H1 (cell line): ENCODE measurements at regions not wholly inside any gene's neighbourhood (a gene's known extent, or its start where the extent isn't known, plus 50 kb on each side); places are given as distances from the start of the nearest gene placed in this dataset.

Experiments
- CTCF ChIA-PET: fragments of 300-600 bp; sonication (Branson Sonifier 250); formaldehyde crosslinking; loops from one replicate; lab custom pipeline; 2021; ENCODE audit not compliant: partially characterized antibody; lab: Charles Lee
- POLR2A ChIA-PET: fragments of 300-600 bp; sonication (Branson Sonifier 250); formaldehyde crosslinking; loops from one replicate; lab custom pipeline; 2021; ENCODE audit warnings: inconsistent platforms; ENCODE audit not compliant: partially characterized antibody; lab: Charles Lee
- DNase-seq, 2 experiments: peaks; one replicate each; pipeline versions ENCODE4 v3.0.0 to v3.0.0-alpha.2; 2010 to 2022; ENCODE audit warnings: low spot score in 2 of 2, low read depth in 1 of 2, mixed read lengths in 1 of 2
- FAIRE-seq: peaks from 2 replicates; lab custom pipeline; 2011; peaks lifted over from hg19 to GRCh38; lab: Jason Lieb, UNC
- H2AFZ ChIP-seq: 2 replicates; pipeline ENCODE4 v1.8.1; 2012; ENCODE audit warnings: low read length, inconsistent platforms
- H2AK5ac ChIP-seq: 2 replicates; pipeline ENCODE4 v1.6.1; 2013; ENCODE audit warnings: low read depth, low read length
- H2BK120ac ChIP-seq: replicated peaks from 2 replicates; pipeline ENCODE3; 2013; ENCODE audit warnings: low read depth, low read length, inconsistent platforms
- H2BK12ac ChIP-seq: 2 replicates; pipeline ENCODE4 v1.6.1; 2013; ENCODE audit warnings: low read depth, low read length
- H2BK15ac ChIP-seq: 2 replicates; pipeline ENCODE4 v1.6.1; 2013; ENCODE audit warnings: low read length
- H2BK20ac ChIP-seq: 2 replicates; pipeline ENCODE4 v1.6.1; 2013; ENCODE audit warnings: low read length
- H2BK5ac ChIP-seq: 2 replicates; pipeline ENCODE4 v1.6.1; 2013; ENCODE audit warnings: low read depth, low read length
- H3K14ac ChIP-seq: 2 replicates; pipeline ENCODE4 v1.6.1; 2013; ENCODE audit warnings: inconsistent platforms; ENCODE audit not compliant: insufficient read length
- H3K18ac ChIP-seq: 2 replicates; pipeline ENCODE4 v1.6.1; 2013; ENCODE audit warnings: low read length; ENCODE audit errors: extremely low read depth
- H3K23ac ChIP-seq: 2 replicates; pipeline ENCODE4 v1.6.1; 2013; ENCODE audit warnings: inconsistent platforms; ENCODE audit not compliant: insufficient read length
- H3K23me2 ChIP-seq: 2 replicates; pipeline ENCODE4 v1.6.1; 2013; ENCODE audit warnings: low read depth, low read length
- H3K27ac ChIP-seq: 2 replicates; pipeline ENCODE4 v1.6.1; 2011; ENCODE audit warnings: low read depth, low read length, inconsistent platforms
- H3K27me3 ChIP-seq, 4 experiments: replicated peaks in 1 of 4; 1 replicate in 1 of 4; 2 replicates in 3 of 4; pipeline versions ENCODE4 v1.6.1 to v1.8.1; 2011 to 2013; ENCODE audit warnings: low read length in 3 of 4, mild to moderate bottlenecking in 3 of 4, inconsistent platforms in 2 of 4, mixed read lengths in 2 of 4, moderate library complexity in 1 of 4; ENCODE audit not compliant: control insufficient read depth in 3 of 4, insufficient read depth in 3 of 4; ENCODE audit errors: extremely low read depth in 1 of 4
- H3K36me3 ChIP-seq, 4 experiments: 2 replicates each; pipeline versions ENCODE4 v1.6.1 to v1.8.1; 2011 to 2013; ENCODE audit warnings: mild to moderate bottlenecking in 4 of 4, low read length in 3 of 4, moderate library complexity in 2 of 4, control low read depth in 1 of 4, inconsistent platforms in 1 of 4; ENCODE audit not compliant: insufficient read depth in 4 of 4, control insufficient read depth in 2 of 4
- H3K4ac ChIP-seq: replicated peaks from 2 replicates; pipeline ENCODE3; 2013; ENCODE audit warnings: low read length, low read depth, mixed read lengths, inconsistent platforms; ENCODE audit not compliant: insufficient read length
- H3K4me1 ChIP-seq, 4 experiments: replicated peaks in 1 of 4; 1 replicate in 1 of 4; 2 replicates in 3 of 4; pipeline versions ENCODE4 v1.6.1 to v1.8.1; 2011 to 2013; ENCODE audit warnings: low read length in 3 of 4, inconsistent platforms in 2 of 4, mixed read lengths in 1 of 4; ENCODE audit not compliant: insufficient read depth in 4 of 4, control insufficient read depth in 3 of 4
- H3K4me2 ChIP-seq, 2 experiments: 2 replicates each; pipeline versions ENCODE4 v1.6.1 to v1.8.1; 2011 to 2013; ENCODE audit warnings: low read depth in 2 of 2, low read length in 2 of 2, control low read depth in 1 of 2, inconsistent platforms in 1 of 2, mild to moderate bottlenecking in 1 of 2; ENCODE audit not compliant: insufficient read depth in 1 of 2
- H3K4me3 ChIP-seq, 4 experiments: fragments of 200-600, 300-600 bp in 1 of 4; sonication (generic), shearing (Covaris generic), sonication (Bioruptor Twin) in 1 of 4; 2 replicates each; pipeline versions ENCODE4 v1.5.1 to v1.8.1; 2011 to 2016; ENCODE audit warnings: low read length in 4 of 4, low read depth in 3 of 4, control low read depth in 2 of 4, inconsistent platforms in 2 of 4, mild to moderate bottlenecking in 2 of 4, mixed read lengths in 1 of 4, moderate library complexity in 1 of 4; ENCODE audit not compliant: insufficient read depth in 2 of 4; ENCODE audit errors: extremely low read depth in 1 of 4
- H3K56ac ChIP-seq: replicated peaks from 2 replicates; pipeline ENCODE3; 2013; ENCODE audit warnings: low read depth, mild to moderate bottlenecking, mixed read lengths, low read length, inconsistent platforms; ENCODE audit not compliant: insufficient read length
- H3K79me1 ChIP-seq: 2 replicates; pipeline ENCODE4 v1.6.1; 2013; ENCODE audit warnings: low read depth, low read length, control low read depth
- H3K79me2 ChIP-seq, 2 experiments: 2 replicates each; pipeline versions ENCODE4 v1.6.1 to v1.8.1; 2012 to 2013; ENCODE audit warnings: low read length in 2 of 2, mild to moderate bottlenecking in 2 of 2, inconsistent platforms in 1 of 2; ENCODE audit not compliant: insufficient read depth in 2 of 2, control insufficient read depth in 1 of 2
- H3K9ac ChIP-seq, 4 experiments: replicated peaks in 1 of 4; 1 replicate in 1 of 4; 2 replicates in 3 of 4; pipeline versions ENCODE4 v1.6.1 to v1.8.1; 2011 to 2013; ENCODE audit warnings: low read depth in 3 of 4, low read length in 3 of 4, control low read depth in 2 of 4, mild to moderate bottlenecking in 2 of 4, moderate library complexity in 2 of 4, inconsistent platforms in 1 of 4; ENCODE audit errors: extremely low read depth in 1 of 4
- H3K9me3 ChIP-seq, 2 experiments: 2 replicates each; pipeline versions ENCODE4 v1.6.1 to v1.8.1; 2012 to 2013; ENCODE audit warnings: mild to moderate bottlenecking in 2 of 2, moderate library complexity in 2 of 2, control low read depth in 1 of 2, inconsistent platforms in 1 of 2, low read depth in 1 of 2, low read length in 1 of 2, mixed read lengths in 1 of 2; ENCODE audit not compliant: insufficient read depth in 2 of 2
- H4K20me1 ChIP-seq, 2 experiments: replicated peaks in 1 of 2; 2 replicates each; pipeline versions ENCODE3 to v1.8.1; 2011 to 2013; ENCODE audit warnings: inconsistent platforms in 2 of 2, low read length in 2 of 2, mild to moderate bottlenecking in 1 of 2; ENCODE audit not compliant: insufficient read depth in 2 of 2, control insufficient read depth in 1 of 2
- H4K5ac ChIP-seq: 2 replicates; pipeline ENCODE4 v1.6.1; 2013; ENCODE audit warnings: low read length, low read depth, mixed read lengths, inconsistent platforms; ENCODE audit not compliant: insufficient read length
- H4K8ac ChIP-seq: 2 replicates; pipeline ENCODE4 v1.8.0; 2013; ENCODE audit warnings: mild to moderate bottlenecking, moderate library complexity, low read length, inconsistent platforms; ENCODE audit not compliant: insufficient read depth; ENCODE audit errors: extremely low read depth
- H4K91ac ChIP-seq: replicated peaks from 2 replicates; pipeline ENCODE3; 2013; ENCODE audit warnings: low read length, mixed read lengths, inconsistent platforms; ENCODE audit not compliant: insufficient read length
- CEBPB ChIP-seq: IDR thresholded peaks from 2 replicates; pipeline ENCODE4 v1.6.1; 2012; ENCODE audit warnings: low read depth, low read length
- CHD1 ChIP-seq: IDR thresholded peaks from 2 replicates; pipeline ENCODE4 v1.6.1; 2012; ENCODE audit warnings: low read depth, low read length, improper control_type of control experiment
- CREB1 ChIP-seq: IDR thresholded peaks from 2 replicates; pipeline ENCODE4 v1.6.1; 2012; ENCODE audit warnings: inconsistent platforms
- CTCF ChIP-seq, 3 experiments: IDR thresholded peaks; 1 replicate in 2 of 3; 2 replicates in 1 of 3; pipeline versions ENCODE4 v1.5.1 to v1.6.1; 2011; ENCODE audit warnings: low read length in 3 of 3, mild to moderate bottlenecking in 3 of 3, inconsistent platforms in 2 of 3, low read depth in 1 of 3, moderate library complexity in 1 of 3; ENCODE audit not compliant: insufficient read depth in 1 of 3; ENCODE audit errors: control extremely low read depth in 1 of 3
- EP300 ChIP-seq, 2 experiments: IDR thresholded peaks; 1 replicate in 1 of 2; 2 replicates in 1 of 2; pipeline ENCODE4 v1.6.1; 2011 to 2012; ENCODE audit warnings: low read depth in 2 of 2, low read length in 2 of 2, mild to moderate bottlenecking in 2 of 2, borderline replicate concordance in 1 of 2, inconsistent platforms in 1 of 2, moderate library complexity in 1 of 2
- MAFK ChIP-seq: IDR thresholded peaks from 2 replicates; pipeline ENCODE4 v1.6.1; 2012; ENCODE audit warnings: low read depth, mild to moderate bottlenecking, improper control_type of control experiment, low read length
- POLR2AphosphoS5 ChIP-seq: IDR thresholded peaks from 2 replicates; pipeline ENCODE4 v1.6.1; 2011; ENCODE audit warnings: low read depth, low read length
- RXRA ChIP-seq: IDR thresholded peaks from 2 replicates; pipeline ENCODE4 v1.6.1; 2011; ENCODE audit warnings: low read depth, mild to moderate bottlenecking, low read length, moderate library complexity; ENCODE audit not compliant: insufficient read depth
- SAP30 ChIP-seq: fragments of 300-600 bp; sonication (generic); IDR thresholded peaks from 2 replicates; pipeline ENCODE4 v1.7.1; 2012; ENCODE audit warnings: low read length, moderate library complexity, mild to moderate bottlenecking, inconsistent platforms; ENCODE audit not compliant: insufficient read depth, insufficient replicate concordance
- SP2 ChIP-seq: IDR thresholded peaks from 2 replicates; pipeline ENCODE4 v1.6.1; 2012; ENCODE audit warnings: mild to moderate bottlenecking, low read length, inconsistent platforms
- ZNF274 ChIP-seq: IDR thresholded peaks from 2 replicates; pipeline ENCODE4 v1.7.0; 2012; ENCODE audit warnings: low read length, borderline replicate concordance; ENCODE audit errors: extremely low read depth
- WGBS, 2 experiments: shearing (Covaris generic) in 1 of 2; methylation state at CpG; one replicate each; pipeline versions ENCODE4 v1.1.6 to v1.1.7; 2013 to 2015; ENCODE audit warnings: low lambda C conversion rate in 2 of 2, mixed read lengths in 2 of 2, inconsistent platforms in 1 of 2, low coverage in 1 of 2, missing lambda C conversion rate in 1 of 2; ENCODE audit not compliant: insufficient replicate concordance in 2 of 2, insufficient coverage in 1 of 2, insufficient read length in 1 of 2; ENCODE audit errors: extremely low coverage in 1 of 2, missing lambda C conversion rate in 1 of 2; 5-methylcytosine and 5-hydroxymethylcytosine counted together

- Histone ChIP-seq H4K91ac (no peak overlapping the region), H3K79me2 (no peaks in the 10 kb centered on the region), H2BK20ac (no peak overlapping the region), H3K23ac (no peak overlapping the region), H4K5ac (no peak overlapping the region), H2BK12ac (no peak overlapping the region), H3K14ac (no peak overlapping the region), H3K18ac (no peak overlapping the region), H3K79me1 (no peaks in the 10 kb centered on the region), H3K36me3 (no peaks in the 10 kb centered on the region), H3K9me3 (no peaks in the 10 kb centered on the region), H2BK15ac (no peak overlapping the region), H2BK120ac (no peak overlapping the region), H3K23me2 (peaks cover 2% of the 10 kb centered on the region; the same call in 1 of the 2 replicates), H2BK5ac (no peak overlapping the region), H3K27me3 (peaks cover 0 to 10% (median 5%) of the 10 kb centered on the region in 4 experiments; a peak in 4 of 7 replicates), H2AK5ac (no peak overlapping the region), H2AFZ (no peak overlapping the region), H3K27ac (no peak overlapping the region), H3K56ac (no peak overlapping the region), H4K8ac (no peak overlapping the region; the same call in 1 of the 2 replicates), H3K4ac (no peak overlapping the region), H3K4me1 (peaks cover 0 to 7% (median 3%) of the 10 kb centered on the region in 4 experiments; a peak in 6 of 7 replicates), H3K9ac (no peak overlapping the region), H3K4me2 (no peak overlapping the region), H4K20me1 (no peaks in the 10 kb centered on the region), H3K4me3 (no peak overlapping the region)
- POLR2A ChIA-PET: no interaction called here
- FAIRE-seq (no peak), DNase-seq (no peak)
- WGBS, 2 experiments: 89% methylated on average over 9 of the region's 9 CpGs; no CpG with 5 or more reads in 1 of the 2 experiments
- CTCF ChIA-PET: interaction anchor here (0.9 to 1.8 kb wide), 2 partner anchors 35 to 364 kb away, joined by 3 to 4 read pairs; no protein-coding TSS in a partner anchor
- TF ChIP-seq CTCF (IDR thresholded peaks at IDR 0.05; ENCODE audit: control extremely low read depth in 1 of 3, insufficient read depth in 1 of 3, low read depth in 1 of 3, low read length in 3 of 3) (no peak), RXRA (no peak), POLR2AphosphoS5 (no peak), SP2 (no peak), SAP30 (no peak), CEBPB (no peak), CREB1 (no peak), ZNF274 (no peak), EP300 (IDR thresholded peaks at IDR 0.05; ENCODE audit: borderline replicate concordance in 1 of 2, low read depth in 2 of 2, low read length in 2 of 2) (no peak), CHD1 (no peak), MAFK (no peak)
Observed at GRCh38 chr5:159777049-159777660, 139.1 kb upstream of the ADRA1B start.
